PC-9 (cell line): ENCODE measurements at regions not wholly inside any gene's neighbourhood (a gene's known extent, or its start where the extent isn't known, plus 50 kb on each side); places are given as distances from the start of the nearest gene placed in this dataset.

Source experiments
- BruUV-seq: library from RNA; stranded (reverse); fragments of 400-500 nt; replicated peaks from 2 replicates; lab custom pipeline; 2021; lab: Mats Ljungman, UMichigan
- CTCF ChIA-PET: fragments of 300-600 bp; sonication (Branson Sonifier 250); formaldehyde crosslinking; loops from one replicate; lab custom pipeline; 2022; ENCODE audit warnings: antibody characterized with exemption; lab: Charles Lee
- POLR2A ChIA-PET: fragments of 300-600 bp; sonication (Branson Sonifier 250); formaldehyde crosslinking; loops from one replicate; lab custom pipeline; 2022; ENCODE audit warnings: antibody characterized with exemption; ENCODE audit not compliant: unreplicated experiment; lab: Charles Lee
- DNase-seq, 2 experiments: peaks; one replicate each; pipeline versions ENCODE4 v3.0.0 to v3.0.0-alpha.2; 2015 to 2022; ENCODE audit warnings: mixed read lengths in 1 of 2
- H2AFZ ChIP-seq: fragments of 200-600 bp; sonication (generic); 2 replicates; pipeline ENCODE4 v1.8.1; 2017; ENCODE audit warnings: antibody characterized with exemption
- H3F3A ChIP-seq: fragments of 200-600 bp; sonication (generic); 2 replicates; pipeline ENCODE4 v1.8.1; 2017; ENCODE audit warnings: antibody characterized with exemption, mild to moderate bottlenecking, low read depth; ENCODE audit not compliant: insufficient read depth
- H3K27ac ChIP-seq: fragments of 200-600 bp; sonication (generic); 2 replicates; pipeline ENCODE4 v1.6.1; 2016; ENCODE audit warnings: mixed run types
- H3K27me3 ChIP-seq: fragments of 200-600 bp; sonication (generic); 2 replicates; pipeline ENCODE4 v1.6.1; 2016; ENCODE audit warnings: low read depth, mixed run types; ENCODE audit not compliant: insufficient read depth
- H3K36me3 ChIP-seq: fragments of 200-600 bp; sonication (generic); 2 replicates; pipeline ENCODE4 v1.6.1; 2016; ENCODE audit warnings: low read depth, mixed run types
- H3K4me1 ChIP-seq: fragments of 200-600 bp; sonication (generic); replicated peaks from 2 replicates; pipeline ENCODE4 v1.6.1; 2016; ENCODE audit warnings: mixed run types; ENCODE audit not compliant: insufficient read depth
- H3K4me2 ChIP-seq: fragments of 200-600 bp; sonication (generic); 2 replicates; pipeline ENCODE4 v1.6.1; 2017; ENCODE audit warnings: mixed run types
- H3K4me3 ChIP-seq: fragments of 200-600 bp; sonication (generic); 2 replicates; pipeline ENCODE4 v1.6.1; 2016; ENCODE audit warnings: mixed run types
- H3K79me2 ChIP-seq: fragments of 200-600 bp; sonication (generic); 2 replicates; pipeline ENCODE4 v1.6.1; 2017; ENCODE audit warnings: low read depth, mixed run types
- H3K9me2 ChIP-seq: fragments of 200-600 bp; sonication (generic); 2 replicates; pipeline ENCODE4 v1.8.1; 2017; ENCODE audit warnings: mild to moderate bottlenecking; ENCODE audit not compliant: insufficient read depth
- H3K9me3 ChIP-seq: fragments of 200-600 bp; sonication (generic); 2 replicates; pipeline ENCODE4 v1.8.1; 2016; ENCODE audit warnings: low read depth; ENCODE audit not compliant: insufficient read depth
- H4K20me1 ChIP-seq: fragments of 200-600 bp; sonication (generic); 2 replicates; pipeline ENCODE4 v1.8.1; 2017; ENCODE audit not compliant: insufficient read depth
- EZH2 ChIP-seq: fragments of 200-600 bp; sonication (generic); IDR thresholded peaks from 2 replicates; pipeline ENCODE4 v1.8.0; 2017; ENCODE audit warnings: antibody characterized with exemption, low read depth
- intact Hi-C: fragments of 100-400 bp; cut with micrococcal nuclease; formaldehyde crosslinking; loops from one replicate; pipeline ENCODE4 v1.10.0; 2022; ENCODE audit not compliant: unreplicated experiment
- TF ChIP-seq, protein P1 (sequence below): fragments of 200-600 bp; sonication (generic); conservative IDR thresholded peaks from 2 replicates; pipeline ENCODE4 v1.6.1; 2017; ENCODE audit warnings: mixed run types, antibody characterized with exemption, mild to moderate bottlenecking, moderate library complexity

DNA sequence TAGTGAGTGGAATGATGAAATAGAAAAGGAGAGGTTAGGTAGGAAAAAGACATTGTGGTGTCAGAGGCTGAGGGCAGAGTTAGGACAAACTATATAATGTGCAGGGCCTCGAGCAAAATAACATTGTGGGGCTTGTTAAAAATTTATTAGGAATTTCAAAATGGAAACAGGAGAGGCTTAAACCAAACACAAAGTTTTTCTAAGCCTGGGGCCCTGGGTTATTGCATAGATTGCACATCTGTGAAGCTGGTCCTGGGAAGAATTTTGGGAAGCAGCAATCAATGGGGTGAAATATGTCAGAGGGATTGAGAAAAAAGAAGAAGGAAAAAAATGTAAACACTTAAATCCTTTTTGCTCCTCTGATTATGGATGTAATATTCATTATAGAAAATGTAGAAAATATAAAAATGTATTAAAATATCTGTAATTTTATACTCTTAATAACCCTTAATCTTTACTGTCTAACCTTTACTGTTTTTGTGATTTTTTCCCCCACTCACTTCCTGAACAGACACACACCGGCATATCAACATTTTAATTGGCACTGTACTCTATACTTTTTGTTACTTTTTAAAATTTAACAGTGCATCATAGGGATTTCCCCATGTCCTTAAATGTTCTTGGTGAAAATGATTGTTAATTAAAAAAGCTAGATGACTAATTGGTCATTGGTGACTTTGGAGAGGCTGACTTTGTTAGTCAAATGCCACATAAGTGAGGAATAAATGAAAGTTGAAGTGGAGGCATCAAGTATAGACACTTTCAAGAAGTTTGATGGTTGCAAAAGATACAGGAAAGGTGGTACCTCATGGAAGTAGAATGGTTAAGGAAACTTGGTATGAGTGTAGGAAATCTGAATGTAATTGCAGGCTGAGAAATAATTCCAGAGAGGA is 183.4 kb downstream of the NFKBIZ start:
- H2AFZ ChIP-seq: no peak overlapping the region
- H3K9me3 ChIP-seq: no peaks in the 10 kb centered on the region
- DNase-seq: no peak
- CTCF ChIA-PET: no interaction called here
- H3K4me2 ChIP-seq: no peak overlapping the region
- H3K79me2 ChIP-seq: no peaks in the 10 kb centered on the region
- no peak for TF ChIP-seq EZH2
- TF ChIP-seq, protein P1, sequence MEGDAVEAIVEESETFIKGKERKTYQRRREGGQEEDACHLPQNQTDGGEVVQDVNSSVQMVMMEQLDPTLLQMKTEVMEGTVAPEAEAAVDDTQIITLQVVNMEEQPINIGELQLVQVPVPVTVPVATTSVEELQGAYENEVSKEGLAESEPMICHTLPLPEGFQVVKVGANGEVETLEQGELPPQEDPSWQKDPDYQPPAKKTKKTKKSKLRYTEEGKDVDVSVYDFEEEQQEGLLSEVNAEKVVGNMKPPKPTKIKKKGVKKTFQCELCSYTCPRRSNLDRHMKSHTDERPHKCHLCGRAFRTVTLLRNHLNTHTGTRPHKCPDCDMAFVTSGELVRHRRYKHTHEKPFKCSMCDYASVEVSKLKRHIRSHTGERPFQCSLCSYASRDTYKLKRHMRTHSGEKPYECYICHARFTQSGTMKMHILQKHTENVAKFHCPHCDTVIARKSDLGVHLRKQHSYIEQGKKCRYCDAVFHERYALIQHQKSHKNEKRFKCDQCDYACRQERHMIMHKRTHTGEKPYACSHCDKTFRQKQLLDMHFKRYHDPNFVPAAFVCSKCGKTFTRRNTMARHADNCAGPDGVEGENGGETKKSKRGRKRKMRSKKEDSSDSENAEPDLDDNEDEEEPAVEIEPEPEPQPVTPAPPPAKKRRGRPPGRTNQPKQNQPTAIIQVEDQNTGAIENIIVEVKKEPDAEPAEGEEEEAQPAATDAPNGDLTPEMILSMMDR: no peak
- no peaks in the 10 kb centered on the region for H4K20me1 ChIP-seq
- no peak overlapping the region for H3K27ac ChIP-seq
- intact Hi-C loops: no loop called here
- H3K9me2 ChIP-seq: no peaks in the 10 kb centered on the region
- no peak overlapping the region for H3K4me3 ChIP-seq
- no peaks in the 10 kb centered on the region for H3K36me3 ChIP-seq
- no peaks in the 10 kb centered on the region for H3K27me3 ChIP-seq
- POLR2A ChIA-PET: no interaction called here
- BruUV-seq: no TSS peak
- no peaks in the 10 kb centered on the region for H3F3A ChIP-seq
- no peaks in the 10 kb centered on the region for H3K4me1 ChIP-seq

DNA sequence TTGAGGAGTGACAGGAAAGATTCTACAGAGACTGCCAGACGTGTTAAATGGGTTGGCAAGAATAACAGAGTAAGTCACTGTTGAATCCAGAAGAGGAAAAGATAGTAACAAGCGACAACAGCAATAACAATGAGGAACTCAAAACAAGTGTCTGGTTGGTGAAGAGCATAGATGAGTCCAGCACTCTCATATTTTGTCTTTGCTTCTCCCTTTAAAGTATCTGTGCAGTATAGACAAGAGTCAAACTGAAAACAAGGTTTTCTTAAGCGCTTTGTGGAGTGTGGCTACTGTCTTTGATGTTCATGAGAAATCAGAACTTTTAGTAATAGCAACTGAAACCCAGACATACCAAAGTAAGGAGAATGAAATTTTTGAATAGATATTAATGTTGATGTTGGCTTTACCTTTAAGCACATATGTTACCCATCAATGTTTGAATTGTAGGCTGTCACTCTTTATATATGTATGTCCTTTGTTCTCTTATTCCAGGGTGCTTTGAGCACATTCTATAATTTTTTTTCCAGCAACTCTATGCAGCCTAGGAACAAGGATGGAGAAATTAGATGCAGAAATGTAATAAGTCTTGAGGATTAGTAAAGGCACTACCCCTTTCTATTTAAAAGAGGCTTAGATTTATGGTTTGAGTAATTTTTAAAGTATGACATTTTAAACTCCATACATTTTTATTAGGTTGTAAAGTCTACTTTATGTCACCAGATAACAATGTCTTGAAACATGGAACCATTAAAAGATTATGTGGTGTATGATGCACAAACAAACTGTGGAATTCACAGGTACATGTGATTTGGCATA is 185.5 kb downstream of the NFKBIZ start:
- Histone ChIP-seq H3K27me3 (no peaks in the 10 kb centered on the region), H3K9me3 (no peaks in the 10 kb centered on the region), H4K20me1 (no peaks in the 10 kb centered on the region), H3K4me2 (no peak overlapping the region), H3K79me2 (no peaks in the 10 kb centered on the region), H3K9me2 (no peaks in the 10 kb centered on the region), H3K4me3 (no peak overlapping the region), H3K36me3 (no peaks in the 10 kb centered on the region), H3K27ac (no peak overlapping the region), H2AFZ (no peak overlapping the region), H3K4me1 (no peaks in the 10 kb centered on the region), H3F3A (no peaks in the 10 kb centered on the region)
- DNase-seq: no peak
- intact Hi-C loops: no loop called here
- TF ChIP-seq, protein P1: no peak
- TF ChIP-seq EZH2: no peak
- POLR2A ChIA-PET: no interaction called here
- CTCF ChIA-PET: no interaction called here
- no TSS peak for BruUV-seq

DNA sequence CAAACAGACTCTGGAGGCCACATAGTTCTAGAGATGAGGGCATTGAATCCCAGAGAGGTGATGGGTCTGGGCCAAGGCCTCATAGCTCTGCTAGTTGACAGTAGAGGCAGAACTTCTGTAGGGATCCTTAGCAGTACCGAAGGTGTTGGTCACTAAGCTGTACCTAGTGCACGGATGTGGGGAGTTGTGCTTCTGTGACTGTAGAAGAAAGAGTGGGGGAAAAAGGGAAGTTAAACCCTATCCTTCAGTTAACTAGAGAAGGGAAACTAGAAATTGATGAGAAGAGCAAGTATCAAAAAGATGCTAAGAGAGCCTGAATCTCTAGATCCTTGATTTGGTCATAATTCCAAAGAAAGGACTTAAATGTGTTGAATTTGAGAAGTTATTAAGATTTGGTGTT is 186.7 kb downstream of the NFKBIZ start:
- no peak for DNase-seq
- no TSS peak for BruUV-seq
- no peaks in the 10 kb centered on the region for H3K36me3 ChIP-seq
- intact Hi-C loops: no loop called here
- H3K9me2 ChIP-seq: no peaks in the 10 kb centered on the region
- no peak overlapping the region for H3K4me3 ChIP-seq
- H3K79me2 ChIP-seq: no peaks in the 10 kb centered on the region
- H3K27me3 ChIP-seq: no peaks in the 10 kb centered on the region
- H3K4me2 ChIP-seq: no peak overlapping the region
- TF ChIP-seq, protein P1: no peak
- CTCF ChIA-PET: no interaction called here
- H3K27ac ChIP-seq: no peak overlapping the region
- H3K9me3 ChIP-seq: no peaks in the 10 kb centered on the region
- H4K20me1 ChIP-seq: no peaks in the 10 kb centered on the region
- H3F3A ChIP-seq: no peaks in the 10 kb centered on the region
- H3K4me1 ChIP-seq: no peaks in the 10 kb centered on the region
- POLR2A ChIA-PET: no interaction called here
- H2AFZ ChIP-seq: no peak overlapping the region
